ENCODE measurements at regions not wholly inside any gene's neighbourhood (a gene's known extent, or its start where the extent isn't known, plus 50 kb on each side); places are given as distances from the start of the nearest gene placed in this dataset.

- TF ChIP-seq CTCF (IDR thresholded peaks at IDR 0.05; ENCODE audit: low read depth, low read length, poor library complexity, severe bottlenecking) (peak; percentile 25), EZH2phosphoT487 (IDR thresholded peaks at IDR 0.05; ENCODE audit: borderline replicate concordance, low read length) (no peak)
Observed at GRCh38 chr11:128195057-128195751, 392.2 kb downstream of the ETS1 start.

All from DOHH2 (cell line).